Epithelial cell of proximal tubule (primary cell): ENCODE measurements at regions not wholly inside any gene's neighbourhood (a gene's known extent, or its start where the extent isn't known, plus 50 kb on each side); places are given as distances from the start of the nearest gene placed in this dataset.

Source experiments
- DNase-seq: peaks from one replicate; pipeline ENCODE4 v3.0.0-alpha.2; 2011; ENCODE audit warnings: low read depth
- H3K4me3 ChIP-seq: 2 replicates; pipeline ENCODE4 v1.5.1; 2011; ENCODE audit warnings: low read depth, mild to moderate bottlenecking, low read length
- TF ChIP-seq, protein P1 (sequence below): conservative IDR thresholded peaks from 2 replicates; pipeline ENCODE4 v1.5.1; 2012; ENCODE audit warnings: low read depth, mild to moderate bottlenecking, low read length

DNA sequence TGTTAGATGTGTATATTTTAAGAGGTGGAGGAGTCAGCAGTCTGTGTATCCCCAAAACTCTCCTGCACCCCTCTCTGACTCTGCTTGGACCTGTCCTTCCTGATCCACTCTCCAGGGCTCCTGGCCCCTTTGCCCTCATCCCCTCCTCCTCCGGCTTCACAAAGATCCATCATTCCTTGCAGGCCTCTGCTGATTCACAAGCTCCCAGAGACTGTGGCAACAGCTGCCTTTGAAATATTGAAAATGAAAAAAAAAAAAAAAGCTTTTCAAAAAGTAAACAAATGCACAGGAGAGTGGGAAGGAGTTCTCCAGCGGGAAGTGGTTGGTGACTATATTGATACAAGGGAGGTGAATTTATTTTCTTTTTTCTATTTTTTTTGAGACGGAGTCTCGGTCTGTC is 330.2 kb upstream of the SULF2 start:
- no peak for DNase-seq
- no peak overlapping the region for H3K4me3 ChIP-seq
- TF ChIP-seq, protein P1, sequence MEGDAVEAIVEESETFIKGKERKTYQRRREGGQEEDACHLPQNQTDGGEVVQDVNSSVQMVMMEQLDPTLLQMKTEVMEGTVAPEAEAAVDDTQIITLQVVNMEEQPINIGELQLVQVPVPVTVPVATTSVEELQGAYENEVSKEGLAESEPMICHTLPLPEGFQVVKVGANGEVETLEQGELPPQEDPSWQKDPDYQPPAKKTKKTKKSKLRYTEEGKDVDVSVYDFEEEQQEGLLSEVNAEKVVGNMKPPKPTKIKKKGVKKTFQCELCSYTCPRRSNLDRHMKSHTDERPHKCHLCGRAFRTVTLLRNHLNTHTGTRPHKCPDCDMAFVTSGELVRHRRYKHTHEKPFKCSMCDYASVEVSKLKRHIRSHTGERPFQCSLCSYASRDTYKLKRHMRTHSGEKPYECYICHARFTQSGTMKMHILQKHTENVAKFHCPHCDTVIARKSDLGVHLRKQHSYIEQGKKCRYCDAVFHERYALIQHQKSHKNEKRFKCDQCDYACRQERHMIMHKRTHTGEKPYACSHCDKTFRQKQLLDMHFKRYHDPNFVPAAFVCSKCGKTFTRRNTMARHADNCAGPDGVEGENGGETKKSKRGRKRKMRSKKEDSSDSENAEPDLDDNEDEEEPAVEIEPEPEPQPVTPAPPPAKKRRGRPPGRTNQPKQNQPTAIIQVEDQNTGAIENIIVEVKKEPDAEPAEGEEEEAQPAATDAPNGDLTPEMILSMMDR, result no peak

DNA sequence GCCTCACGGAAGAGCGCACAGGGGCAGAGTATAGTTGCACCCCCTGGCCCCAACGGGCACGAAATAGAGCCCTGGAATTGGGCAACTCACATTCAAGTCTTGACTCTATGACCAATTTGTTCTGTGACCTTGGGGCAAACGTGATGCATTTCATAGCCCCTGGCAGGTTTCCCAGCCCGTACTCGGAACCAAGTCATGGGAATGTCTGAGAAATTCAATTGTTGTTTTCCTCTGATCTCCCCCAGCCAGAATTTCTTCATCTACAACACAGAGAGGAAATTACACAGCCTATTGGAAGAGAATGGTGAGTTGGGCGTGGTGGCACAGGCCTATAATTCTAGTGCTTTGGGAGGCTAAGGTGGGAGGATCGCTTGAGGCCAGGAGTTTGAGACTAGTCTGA is 322.3 kb upstream of the SULF2 start:
- peak; percentile 84 for DNase-seq
- TF ChIP-seq, protein P1, result no peak
- H3K4me3 ChIP-seq, result no peak overlapping the region

DNA sequence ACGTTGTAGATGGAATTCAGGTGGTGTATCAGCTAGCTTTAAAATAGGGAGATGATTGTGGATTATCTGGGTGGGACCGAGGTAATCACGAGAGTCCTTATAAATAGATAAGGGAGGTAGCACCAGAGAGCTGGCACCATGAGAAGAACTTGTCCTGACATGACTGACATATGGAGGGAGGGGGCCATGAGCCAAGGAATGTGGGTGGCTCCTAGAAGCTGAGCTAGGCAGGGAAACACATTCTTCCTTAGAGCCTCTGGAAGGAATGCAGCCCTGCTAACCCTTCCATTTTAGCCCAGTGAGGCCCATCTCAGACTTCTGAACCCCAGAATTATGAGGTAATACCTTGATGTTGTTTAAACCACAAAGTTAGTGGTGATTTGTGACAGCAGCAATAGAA is 321.1 kb upstream of the SULF2 start:
- TF ChIP-seq, protein P1, result no peak
- no peak for DNase-seq
- H3K4me3 ChIP-seq, result no peak overlapping the region

DNA sequence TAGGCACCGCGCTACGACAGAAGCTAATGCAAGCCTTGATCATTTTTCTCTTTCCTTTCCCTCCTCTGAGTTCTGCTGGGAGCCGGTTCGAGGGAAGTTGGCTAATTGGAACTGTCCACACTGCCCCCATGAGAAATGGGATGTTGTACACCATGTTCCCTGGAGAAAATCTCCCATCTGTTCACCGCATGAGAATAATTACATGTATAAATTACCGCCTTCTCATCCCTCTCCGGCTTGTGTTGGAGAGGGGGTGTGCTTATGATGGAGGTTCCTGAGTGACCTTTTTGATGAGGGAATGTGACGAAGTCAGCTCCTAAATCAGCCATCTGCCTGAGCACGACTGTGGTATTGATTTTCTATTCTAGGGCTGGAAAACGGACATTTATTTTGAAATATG is 320.2 kb upstream of the SULF2 start:
- TF ChIP-seq, protein P1, result no peak
- H3K4me3 ChIP-seq, result no peak overlapping the region

DNA sequence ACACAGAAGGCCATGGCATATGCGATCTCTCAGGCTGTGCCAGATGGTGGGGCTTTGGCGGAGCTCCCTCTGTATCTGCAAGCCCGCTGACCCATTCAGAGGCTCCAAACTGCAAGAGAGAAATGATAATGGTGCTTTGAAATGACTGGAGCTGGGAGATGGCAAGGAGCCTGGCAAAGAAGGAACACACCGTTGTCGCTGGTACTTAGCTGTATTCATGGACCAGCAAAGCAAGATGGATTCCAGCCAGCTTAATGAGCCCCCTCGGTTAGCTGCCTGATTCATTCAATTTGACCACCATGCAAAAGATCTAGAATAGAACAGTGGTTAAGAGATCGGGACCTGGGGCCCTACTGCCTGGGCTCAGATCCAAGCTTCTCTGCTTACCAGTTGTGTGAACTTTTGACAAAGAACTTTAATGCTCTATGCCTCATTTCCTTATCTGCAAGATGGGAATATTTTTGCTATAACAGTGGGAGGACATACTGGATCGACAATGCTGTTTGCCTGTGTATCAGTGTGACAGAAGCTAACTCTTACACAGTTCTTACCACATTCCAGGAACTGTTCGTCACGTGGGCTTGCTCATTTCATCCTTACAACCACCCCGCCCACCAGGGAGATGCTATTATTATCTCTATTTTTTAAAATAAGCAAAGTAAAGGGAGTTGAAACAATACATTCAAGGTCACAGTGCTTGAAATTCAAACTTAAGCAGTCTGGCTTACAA is 317.8 kb upstream of the SULF2 start:
- no peak for DNase-seq
- no peak overlapping the region for H3K4me3 ChIP-seq
- TF ChIP-seq, protein P1, result no peak

More for the DNA sequence above, 320.2 kb upstream of the SULF2 start:
- no peak for DNase-seq

DNA sequence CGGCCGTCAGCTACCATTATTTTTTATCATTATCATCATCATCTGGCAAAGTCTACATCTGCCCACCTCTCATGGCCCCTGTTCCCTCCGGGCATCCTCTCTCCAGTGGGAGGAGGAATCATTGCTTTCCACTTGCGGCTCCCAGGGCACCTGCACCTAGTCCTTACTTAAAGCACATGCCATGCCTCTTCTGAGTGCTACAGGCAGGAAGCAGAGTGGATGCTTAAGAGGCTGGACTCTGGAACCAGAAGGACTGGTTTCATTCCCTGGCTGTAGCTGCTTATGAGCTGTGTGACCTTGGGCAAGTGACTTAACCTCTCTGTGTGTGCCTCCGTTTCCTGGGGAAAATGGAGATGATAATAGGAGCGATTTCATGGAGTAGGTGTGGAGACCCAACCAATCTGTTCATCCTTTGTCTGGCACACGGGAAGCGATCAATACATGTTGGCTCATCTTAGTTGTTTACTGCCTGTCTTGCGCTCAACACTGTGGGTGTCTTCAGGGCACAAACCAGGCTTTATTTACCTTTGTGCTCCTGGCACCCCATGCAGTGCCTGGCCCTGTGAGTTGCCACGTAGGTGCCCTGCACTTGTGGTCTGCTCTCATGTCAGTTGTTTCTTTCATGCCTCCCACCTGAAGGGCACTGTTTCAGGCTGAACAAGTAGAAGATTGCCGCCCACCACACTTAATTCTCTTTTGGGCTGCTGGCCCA is 317.0 kb upstream of the SULF2 start:
- DNase-seq, result no peak
- TF ChIP-seq, protein P1, result no peak
- H3K4me3 ChIP-seq, result no peak overlapping the region
